H1 (cell line): ENCODE measurements at regions not wholly inside any gene's neighbourhood (a gene's known extent, or its start where the extent isn't known, plus 50 kb on each side); places are given as distances from the start of the nearest gene placed in this dataset.

ENCODE experiments used
- CTCF ChIA-PET: fragments of 300-600 bp; sonication (Branson Sonifier 250); formaldehyde crosslinking; loops from one replicate; lab custom pipeline; 2021; ENCODE audit not compliant: partially characterized antibody; lab: Charles Lee
- POLR2A ChIA-PET: fragments of 300-600 bp; sonication (Branson Sonifier 250); formaldehyde crosslinking; loops from one replicate; lab custom pipeline; 2021; ENCODE audit warnings: inconsistent platforms; ENCODE audit not compliant: partially characterized antibody; lab: Charles Lee
- DNase-seq, 2 experiments: peaks; one replicate each; pipeline versions ENCODE4 v3.0.0 to v3.0.0-alpha.2; 2010 to 2022; ENCODE audit warnings: low spot score in 2 of 2, low read depth in 1 of 2, mixed read lengths in 1 of 2
- FAIRE-seq: peaks from 2 replicates; lab custom pipeline; 2011; peaks lifted over from hg19 to GRCh38; lab: Jason Lieb, UNC
- H2AFZ ChIP-seq: 2 replicates; pipeline ENCODE4 v1.8.1; 2012; ENCODE audit warnings: low read length, inconsistent platforms
- H2AK5ac ChIP-seq: 2 replicates; pipeline ENCODE4 v1.6.1; 2013; ENCODE audit warnings: low read depth, low read length
- H2BK120ac ChIP-seq: replicated peaks from 2 replicates; pipeline ENCODE3; 2013; ENCODE audit warnings: low read depth, low read length, inconsistent platforms
- H2BK12ac ChIP-seq: 2 replicates; pipeline ENCODE4 v1.6.1; 2013; ENCODE audit warnings: low read depth, low read length
- H2BK15ac ChIP-seq: 2 replicates; pipeline ENCODE4 v1.6.1; 2013; ENCODE audit warnings: low read length
- H2BK20ac ChIP-seq: 2 replicates; pipeline ENCODE4 v1.6.1; 2013; ENCODE audit warnings: low read length
- H2BK5ac ChIP-seq: 2 replicates; pipeline ENCODE4 v1.6.1; 2013; ENCODE audit warnings: low read depth, low read length
- H3K14ac ChIP-seq: 2 replicates; pipeline ENCODE4 v1.6.1; 2013; ENCODE audit warnings: inconsistent platforms; ENCODE audit not compliant: insufficient read length
- H3K18ac ChIP-seq: 2 replicates; pipeline ENCODE4 v1.6.1; 2013; ENCODE audit warnings: low read length; ENCODE audit errors: extremely low read depth
- H3K23ac ChIP-seq: 2 replicates; pipeline ENCODE4 v1.6.1; 2013; ENCODE audit warnings: inconsistent platforms; ENCODE audit not compliant: insufficient read length
- H3K23me2 ChIP-seq: 2 replicates; pipeline ENCODE4 v1.6.1; 2013; ENCODE audit warnings: low read depth, low read length
- H3K27ac ChIP-seq: 2 replicates; pipeline ENCODE4 v1.6.1; 2011; ENCODE audit warnings: low read depth, low read length, inconsistent platforms
- H3K27me3 ChIP-seq, 4 experiments: replicated peaks in 1 of 4; 1 replicate in 1 of 4; 2 replicates in 3 of 4; pipeline versions ENCODE4 v1.6.1 to v1.8.1; 2011 to 2013; ENCODE audit warnings: low read length in 3 of 4, mild to moderate bottlenecking in 3 of 4, inconsistent platforms in 2 of 4, mixed read lengths in 2 of 4, moderate library complexity in 1 of 4; ENCODE audit not compliant: control insufficient read depth in 3 of 4, insufficient read depth in 3 of 4; ENCODE audit errors: extremely low read depth in 1 of 4
- H3K36me3 ChIP-seq, 4 experiments: 2 replicates each; pipeline versions ENCODE4 v1.6.1 to v1.8.1; 2011 to 2013; ENCODE audit warnings: mild to moderate bottlenecking in 4 of 4, low read length in 3 of 4, moderate library complexity in 2 of 4, control low read depth in 1 of 4, inconsistent platforms in 1 of 4; ENCODE audit not compliant: insufficient read depth in 4 of 4, control insufficient read depth in 2 of 4
- H3K4ac ChIP-seq: replicated peaks from 2 replicates; pipeline ENCODE3; 2013; ENCODE audit warnings: low read length, low read depth, mixed read lengths, inconsistent platforms; ENCODE audit not compliant: insufficient read length
- H3K4me1 ChIP-seq, 4 experiments: replicated peaks in 1 of 4; 1 replicate in 1 of 4; 2 replicates in 3 of 4; pipeline versions ENCODE4 v1.6.1 to v1.8.1; 2011 to 2013; ENCODE audit warnings: low read length in 3 of 4, inconsistent platforms in 2 of 4, mixed read lengths in 1 of 4; ENCODE audit not compliant: insufficient read depth in 4 of 4, control insufficient read depth in 3 of 4
- H3K4me2 ChIP-seq, 2 experiments: 2 replicates each; pipeline versions ENCODE4 v1.6.1 to v1.8.1; 2011 to 2013; ENCODE audit warnings: low read depth in 2 of 2, low read length in 2 of 2, control low read depth in 1 of 2, inconsistent platforms in 1 of 2, mild to moderate bottlenecking in 1 of 2; ENCODE audit not compliant: insufficient read depth in 1 of 2
- H3K4me3 ChIP-seq, 4 experiments: fragments of 200-600, 300-600 bp in 1 of 4; sonication (generic), shearing (Covaris generic), sonication (Bioruptor Twin) in 1 of 4; 2 replicates each; pipeline versions ENCODE4 v1.5.1 to v1.8.1; 2011 to 2016; ENCODE audit warnings: low read length in 4 of 4, low read depth in 3 of 4, control low read depth in 2 of 4, inconsistent platforms in 2 of 4, mild to moderate bottlenecking in 2 of 4, mixed read lengths in 1 of 4, moderate library complexity in 1 of 4; ENCODE audit not compliant: insufficient read depth in 2 of 4; ENCODE audit errors: extremely low read depth in 1 of 4
- H3K56ac ChIP-seq: replicated peaks from 2 replicates; pipeline ENCODE3; 2013; ENCODE audit warnings: low read depth, mild to moderate bottlenecking, mixed read lengths, low read length, inconsistent platforms; ENCODE audit not compliant: insufficient read length
- H3K79me1 ChIP-seq: 2 replicates; pipeline ENCODE4 v1.6.1; 2013; ENCODE audit warnings: low read depth, low read length, control low read depth
- H3K79me2 ChIP-seq, 2 experiments: 2 replicates each; pipeline versions ENCODE4 v1.6.1 to v1.8.1; 2012 to 2013; ENCODE audit warnings: low read length in 2 of 2, mild to moderate bottlenecking in 2 of 2, inconsistent platforms in 1 of 2; ENCODE audit not compliant: insufficient read depth in 2 of 2, control insufficient read depth in 1 of 2
- H3K9ac ChIP-seq, 4 experiments: replicated peaks in 1 of 4; 1 replicate in 1 of 4; 2 replicates in 3 of 4; pipeline versions ENCODE4 v1.6.1 to v1.8.1; 2011 to 2013; ENCODE audit warnings: low read depth in 3 of 4, low read length in 3 of 4, control low read depth in 2 of 4, mild to moderate bottlenecking in 2 of 4, moderate library complexity in 2 of 4, inconsistent platforms in 1 of 4; ENCODE audit errors: extremely low read depth in 1 of 4
- H3K9me3 ChIP-seq, 2 experiments: 2 replicates each; pipeline versions ENCODE4 v1.6.1 to v1.8.1; 2012 to 2013; ENCODE audit warnings: mild to moderate bottlenecking in 2 of 2, moderate library complexity in 2 of 2, control low read depth in 1 of 2, inconsistent platforms in 1 of 2, low read depth in 1 of 2, low read length in 1 of 2, mixed read lengths in 1 of 2; ENCODE audit not compliant: insufficient read depth in 2 of 2
- H4K20me1 ChIP-seq, 2 experiments: replicated peaks in 1 of 2; 2 replicates each; pipeline versions ENCODE3 to v1.8.1; 2011 to 2013; ENCODE audit warnings: inconsistent platforms in 2 of 2, low read length in 2 of 2, mild to moderate bottlenecking in 1 of 2; ENCODE audit not compliant: insufficient read depth in 2 of 2, control insufficient read depth in 1 of 2
- H4K5ac ChIP-seq: 2 replicates; pipeline ENCODE4 v1.6.1; 2013; ENCODE audit warnings: low read length, low read depth, mixed read lengths, inconsistent platforms; ENCODE audit not compliant: insufficient read length
- H4K8ac ChIP-seq: 2 replicates; pipeline ENCODE4 v1.8.0; 2013; ENCODE audit warnings: mild to moderate bottlenecking, moderate library complexity, low read length, inconsistent platforms; ENCODE audit not compliant: insufficient read depth; ENCODE audit errors: extremely low read depth
- H4K91ac ChIP-seq: replicated peaks from 2 replicates; pipeline ENCODE3; 2013; ENCODE audit warnings: low read length, mixed read lengths, inconsistent platforms; ENCODE audit not compliant: insufficient read length
- BCL11A ChIP-seq, 2 experiments: IDR thresholded peaks; one replicate each; pipeline ENCODE4 v1.6.1; 2011; ENCODE audit warnings: low read depth in 2 of 2, low read length in 2 of 2, mild to moderate bottlenecking in 2 of 2
- CBX8 ChIP-seq: fragments of 300-800, 300-1000 bp; sonication (generic); IDR thresholded peaks from 2 replicates; pipeline ENCODE4 v1.7.1; 2016; ENCODE audit warnings: low read depth, low read length, borderline replicate concordance
- EP300 ChIP-seq, 2 experiments: IDR thresholded peaks; 1 replicate in 1 of 2; 2 replicates in 1 of 2; pipeline ENCODE4 v1.6.1; 2011 to 2012; ENCODE audit warnings: low read depth in 2 of 2, low read length in 2 of 2, mild to moderate bottlenecking in 2 of 2, borderline replicate concordance in 1 of 2, inconsistent platforms in 1 of 2, moderate library complexity in 1 of 2
- HDAC6 ChIP-seq: IDR thresholded peaks from one replicate; pipeline ENCODE4 v1.7.1; 2012; ENCODE audit warnings: low read depth, mild to moderate bottlenecking, inconsistent platforms, low read length, moderate library complexity
- JUND ChIP-seq: IDR thresholded peaks from 2 replicates; pipeline ENCODE4 v1.6.1; 2011; ENCODE audit warnings: mild to moderate bottlenecking, improper control_type of control experiment, low read length
- RAD21 ChIP-seq, 2 experiments: IDR thresholded peaks in 1 of 2; conservative IDR thresholded peaks in 1 of 2; 2 replicates each; pipeline ENCODE4 v1.6.1; 2011; ENCODE audit warnings: low read depth in 2 of 2, low read length in 2 of 2, improper control_type of control experiment in 1 of 2, inconsistent platforms in 1 of 2, mild to moderate bottlenecking in 1 of 2, moderate library complexity in 1 of 2
- RFX5 ChIP-seq: IDR thresholded peaks from 2 replicates; pipeline ENCODE4 v1.6.1; 2011; ENCODE audit warnings: low read depth, low read length, improper control_type of control experiment, borderline replicate concordance
- SAP30 ChIP-seq: fragments of 300-600 bp; sonication (generic); IDR thresholded peaks from 2 replicates; pipeline ENCODE4 v1.7.1; 2012; ENCODE audit warnings: low read length, moderate library complexity, mild to moderate bottlenecking, inconsistent platforms; ENCODE audit not compliant: insufficient read depth, insufficient replicate concordance
- TEAD4 ChIP-seq: IDR thresholded peaks from 2 replicates; pipeline ENCODE4 v1.6.1; 2012; ENCODE audit warnings: low read depth, low read length, inconsistent platforms, mixed read lengths
- USF2 ChIP-seq: IDR thresholded peaks from 2 replicates; pipeline ENCODE4 v1.6.1; 2011; ENCODE audit warnings: low read length, improper control_type of control experiment
- ZNF274 ChIP-seq: IDR thresholded peaks from 2 replicates; pipeline ENCODE4 v1.7.0; 2012; ENCODE audit warnings: low read length, borderline replicate concordance; ENCODE audit errors: extremely low read depth
- WGBS, 2 experiments: shearing (Covaris generic) in 1 of 2; methylation state at CpG; one replicate each; pipeline versions ENCODE4 v1.1.6 to v1.1.7; 2013 to 2015; ENCODE audit warnings: low lambda C conversion rate in 2 of 2, mixed read lengths in 2 of 2, inconsistent platforms in 1 of 2, low coverage in 1 of 2, missing lambda C conversion rate in 1 of 2; ENCODE audit not compliant: insufficient replicate concordance in 2 of 2, insufficient coverage in 1 of 2, insufficient read length in 1 of 2; ENCODE audit errors: extremely low coverage in 1 of 2, missing lambda C conversion rate in 1 of 2; 5-methylcytosine and 5-hydroxymethylcytosine counted together

DNA sequence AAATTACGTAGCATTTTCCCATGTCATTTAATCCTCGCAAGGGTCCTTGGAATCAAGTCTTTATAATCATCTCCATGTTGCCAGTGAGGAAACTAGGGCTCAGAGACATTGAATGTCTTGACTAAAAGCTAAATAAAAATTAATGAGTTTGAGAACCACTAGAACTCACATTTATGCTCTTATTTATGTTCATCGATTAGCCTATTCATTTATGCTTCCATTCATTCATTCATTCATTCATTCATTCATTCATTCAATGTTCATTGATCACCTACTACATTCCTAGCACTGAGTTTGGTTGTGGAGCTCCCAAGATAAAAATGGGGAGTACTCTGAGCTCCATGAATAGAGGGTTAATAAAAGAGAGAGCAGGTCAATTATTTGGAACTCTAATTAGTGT, 59.7 kb downstream of the KCNA1 start:
- no peak overlapping the region for H3K18ac ChIP-seq
- no peak for FAIRE-seq
- WGBS, 2 experiments: 98% methylated on average over 3 of the region's 3 CpGs; no CpG with 5 or more reads in 1 of the 2 experiments
- TF ChIP-seq RAD21 (IDR thresholded peaks at IDR 0.05 in 1 of 2, conservative IDR thresholded peaks at IDR 0.05 in 1 of 2; ENCODE audit: low read depth in 2 of 2, low read length in 2 of 2): no peak
- no peak for TF ChIP-seq USF2
- TF ChIP-seq RFX5: no peak
- no peak for TF ChIP-seq JUND
- TF ChIP-seq SAP30: no peak
- no peak for TF ChIP-seq CBX8
- TF ChIP-seq BCL11A (IDR thresholded peaks at IDR 0.05; ENCODE audit: low read depth in 2 of 2, low read length in 2 of 2): no peak
- no peak for TF ChIP-seq ZNF274
- TF ChIP-seq EP300 (IDR thresholded peaks at IDR 0.05; ENCODE audit: borderline replicate concordance in 1 of 2, low read depth in 2 of 2, low read length in 2 of 2): no peak
- no peak for TF ChIP-seq TEAD4
- TF ChIP-seq HDAC6: no peak

More for the DNA sequence above, 59.7 kb downstream of the KCNA1 start:
- H2BK5ac ChIP-seq: no peak overlapping the region
- H2AFZ ChIP-seq: no peak overlapping the region
- H3K23ac ChIP-seq: no peak overlapping the region
- no peak overlapping the region for H4K91ac ChIP-seq
- no peaks in the 10 kb centered on the region; the same call in 1 of the 2 replicates for H3K23me2 ChIP-seq
- no peak overlapping the region for H2BK120ac ChIP-seq
- H3K36me3 ChIP-seq: no peaks in the 10 kb centered on the region
- H2AK5ac ChIP-seq: no peak overlapping the region
- CTCF ChIA-PET: interaction anchor here (0.5 to 1.4 kb wide), 6 partner anchors 9 to 112 kb away, joined by 3 to 8 read pairs (median 4); no protein-coding TSS in a partner anchor
- no peaks in the 10 kb centered on the region for H3K4me1 ChIP-seq
- no peak overlapping the region for H3K27ac ChIP-seq
- H3K4me3 ChIP-seq: no peak overlapping the region
- H2BK20ac ChIP-seq: no peak overlapping the region
- no peak for DNase-seq
- H3K79me2 ChIP-seq: no peaks in the 10 kb centered on the region
- H2BK12ac ChIP-seq: no peak overlapping the region
- H3K56ac ChIP-seq: no peak overlapping the region
- POLR2A ChIA-PET: interaction anchor here (0.7 kb wide), 1 partner anchor 9 kb away, joined by 3 read pairs; no protein-coding TSS in a partner anchor
- H4K20me1 ChIP-seq: no peaks in the 10 kb centered on the region
- H3K9ac ChIP-seq: no peak overlapping the region
- no peaks in the 10 kb centered on the region for H3K79me1 ChIP-seq
- no peak overlapping the region for H3K14ac ChIP-seq
- no peak overlapping the region for H4K5ac ChIP-seq
- H3K9me3 ChIP-seq: no peaks in the 10 kb centered on the region
- H3K4me2 ChIP-seq: no peak overlapping the region
- H4K8ac ChIP-seq: no peak overlapping the region
- H2BK15ac ChIP-seq: no peak overlapping the region
- no peak overlapping the region for H3K4ac ChIP-seq
- H3K27me3 ChIP-seq: peaks cover 0 to 3% (median 0%) of the 10 kb centered on the region in 4 experiments; a peak in 2 of 7 replicates
